DMS53 (cell line): ENCODE measurements at regions not wholly inside any gene's neighbourhood (a gene's known extent, or its start where the extent isn't known, plus 50 kb on each side); places are given as distances from the start of the nearest gene placed in this dataset.
A peak's percentile ranks its signal among the peaks of the same experiment; 100 is the strongest.

Source experiments
- DNase-seq: peaks from one replicate; lab custom pipeline; 2025; lab: John Stamatoyannopoulos, UW

DNA sequence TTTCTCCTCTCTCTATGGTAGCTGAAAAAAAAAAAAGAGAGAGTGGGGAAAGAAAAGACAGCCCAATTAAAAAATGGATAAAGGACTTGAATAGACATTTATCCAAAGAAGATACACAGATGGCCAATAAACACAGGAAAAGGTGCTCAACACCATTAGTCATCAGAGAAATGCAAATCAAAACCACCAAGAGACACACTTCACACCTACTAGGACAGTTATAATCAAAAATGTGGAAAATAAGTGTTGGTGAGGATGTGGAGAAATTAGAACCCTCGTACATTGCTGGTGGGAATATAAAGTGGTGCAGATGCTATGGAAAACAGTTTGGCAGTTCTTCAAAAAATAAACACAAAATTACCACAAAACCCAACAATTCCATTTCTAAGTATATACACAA, 172.4 kb upstream of the GRIN2B start:
- no peak for DNase-seq

GRCh38 chr12:14156606-14157005, 175.2 kb upstream of the GRIN2B start:
- DNase-seq, result no peak

GRCh38 chr12:14157088-14157747, 175.8 kb upstream of the GRIN2B start:
- no peak for DNase-seq

DNA sequence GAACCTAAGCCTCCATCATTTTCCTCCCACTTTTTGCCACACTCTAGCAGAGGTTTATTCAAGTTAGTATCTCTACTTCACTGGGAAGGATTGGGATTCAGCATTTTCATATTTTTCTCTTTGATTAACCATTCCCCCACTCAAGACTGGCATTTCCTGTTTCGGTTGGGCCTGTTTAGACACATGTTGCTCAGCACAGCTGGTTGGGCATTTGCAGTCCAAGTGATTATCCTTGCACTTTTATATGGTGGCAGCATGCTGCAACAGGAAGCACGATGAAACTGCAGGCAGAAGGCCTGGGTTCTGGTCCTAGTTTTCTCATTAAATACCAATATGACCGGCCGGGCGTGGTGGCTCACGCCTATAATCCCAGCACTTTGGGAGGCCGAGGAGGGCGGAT, 182.9 kb upstream of the GRIN2B start:
- DNase-seq, result no peak

GRCh38 chr12:14167005-14167628, 185.7 kb upstream of the GRIN2B start:
- DNase-seq, result peak; percentile 86

DNA sequence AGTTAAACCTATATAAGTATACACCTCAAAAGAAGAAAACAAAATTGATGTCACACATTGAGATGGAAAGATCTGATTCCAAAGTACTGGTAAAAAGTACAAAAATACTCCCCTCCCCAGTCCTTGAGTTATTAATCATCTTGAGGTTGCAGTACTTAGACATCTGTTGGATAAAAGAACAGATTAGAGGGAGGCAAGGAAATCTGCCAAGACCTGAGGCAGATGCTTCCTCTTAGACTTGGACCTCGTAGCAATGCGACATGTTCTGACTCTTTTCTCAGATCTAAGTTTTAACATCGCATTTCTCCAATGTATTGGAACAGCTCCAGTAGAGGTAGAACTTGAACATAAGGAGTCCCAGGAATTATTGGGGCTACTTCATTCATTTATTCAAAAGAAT, 187.9 kb upstream of the GRIN2B start:
- DNase-seq, result no peak

DNA sequence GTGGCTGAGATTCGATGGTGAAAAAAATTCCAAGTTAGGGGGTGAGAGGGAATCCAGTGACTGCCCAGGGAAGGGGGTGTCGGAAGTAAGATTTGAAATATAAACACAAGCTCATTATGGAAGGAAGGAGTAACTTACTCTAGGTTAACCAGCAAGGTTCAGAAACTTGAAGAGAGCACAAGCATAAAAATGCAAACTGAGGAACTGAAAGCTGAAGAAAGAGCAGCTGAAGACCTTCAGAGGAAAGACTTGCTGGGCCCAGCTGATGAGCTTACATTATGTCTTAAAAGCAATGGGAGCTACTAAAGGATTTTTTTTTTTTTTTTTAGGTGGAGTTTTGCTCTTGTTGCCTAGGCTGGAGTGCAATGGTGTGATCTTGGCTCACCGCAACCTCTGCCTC, 189.7 kb upstream of the GRIN2B start:
- no peak for DNase-seq

- no peak for DNase-seq
Measured at GRCh38 chr12:14175206-14175605, 190.3 kb upstream of the ATF7IP start.

DNA sequence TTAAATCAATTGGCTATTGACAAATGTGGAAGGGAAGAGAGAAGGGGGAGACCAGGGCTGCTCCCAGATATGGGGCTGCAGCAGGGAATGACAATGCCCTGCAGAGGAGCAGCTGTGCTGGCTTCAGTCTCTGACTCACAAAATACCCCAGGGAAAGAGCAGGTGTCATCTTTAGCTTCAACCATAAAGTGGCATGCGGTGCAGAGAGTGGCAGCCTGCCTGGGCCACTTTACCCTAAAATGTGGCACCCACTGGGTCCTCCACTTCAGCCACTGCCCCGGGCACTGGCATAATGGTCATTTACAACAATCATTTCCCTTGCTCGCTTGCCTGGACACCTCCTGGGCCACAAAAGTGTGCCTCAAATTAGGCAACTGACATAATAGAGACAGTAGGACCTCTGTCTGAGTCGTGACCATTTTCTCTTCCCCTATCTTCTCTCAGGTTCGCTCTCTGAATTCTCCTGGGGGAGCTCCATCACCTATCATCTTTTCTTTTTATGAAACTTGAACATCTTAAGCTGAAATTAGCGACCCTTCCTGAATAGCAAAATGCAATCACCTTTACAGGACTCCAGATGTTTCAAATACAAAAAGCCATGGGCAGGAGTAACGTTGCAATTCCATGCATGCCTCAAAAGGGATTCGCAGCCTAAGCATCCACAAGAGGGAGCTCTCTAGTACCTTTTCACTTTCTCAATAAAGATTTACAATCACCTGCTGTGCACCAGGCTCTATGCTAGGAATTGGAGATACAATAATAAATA, 179.9 kb upstream of the ATF7IP start:
- DNase-seq, result peak; percentile 92

- no peak for DNase-seq
Measured at GRCh38 chr12:14186193-14186502, 179.3 kb upstream of the ATF7IP start.

- no peak for DNase-seq
Measured at GRCh38 chr12:14187002-14187401, 178.5 kb upstream of the ATF7IP start.

GRCh38 chr12:14187966-14188365, 177.5 kb upstream of the ATF7IP start:
- DNase-seq, result no peak

- DNase-seq, result no peak
Measured at GRCh38 chr12:14188744-14189143, 176.7 kb upstream of the ATF7IP start.

- DNase-seq, result no peak
Measured at GRCh38 chr12:14190694-14191093, 174.8 kb upstream of the ATF7IP start.

DNA sequence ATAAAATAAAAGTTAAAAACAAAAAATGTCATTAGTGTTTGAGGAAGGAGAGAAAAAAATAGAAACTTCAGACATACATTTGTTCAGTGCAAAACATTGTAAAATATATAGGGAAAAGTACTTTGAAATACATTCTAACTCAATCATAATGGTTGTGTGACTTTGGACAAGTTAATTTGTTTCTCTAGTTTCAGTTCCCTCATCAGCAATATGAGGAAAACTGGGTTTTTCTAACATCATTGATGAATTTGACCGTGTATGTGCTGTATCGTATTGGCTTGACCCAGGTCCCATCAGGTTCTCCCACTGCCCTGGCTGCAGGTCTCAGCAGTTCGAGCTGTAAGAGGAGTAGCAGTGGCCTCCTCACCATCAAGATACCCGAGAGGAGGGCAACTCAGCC, 173.9 kb upstream of the ATF7IP start:
- no peak for DNase-seq

- DNase-seq, result no peak
Measured at GRCh38 chr12:14193639-14194038, 171.8 kb upstream of the ATF7IP start.

GRCh38 chr12:14194572-14194971, 170.9 kb upstream of the ATF7IP start:
- no peak for DNase-seq

DNA sequence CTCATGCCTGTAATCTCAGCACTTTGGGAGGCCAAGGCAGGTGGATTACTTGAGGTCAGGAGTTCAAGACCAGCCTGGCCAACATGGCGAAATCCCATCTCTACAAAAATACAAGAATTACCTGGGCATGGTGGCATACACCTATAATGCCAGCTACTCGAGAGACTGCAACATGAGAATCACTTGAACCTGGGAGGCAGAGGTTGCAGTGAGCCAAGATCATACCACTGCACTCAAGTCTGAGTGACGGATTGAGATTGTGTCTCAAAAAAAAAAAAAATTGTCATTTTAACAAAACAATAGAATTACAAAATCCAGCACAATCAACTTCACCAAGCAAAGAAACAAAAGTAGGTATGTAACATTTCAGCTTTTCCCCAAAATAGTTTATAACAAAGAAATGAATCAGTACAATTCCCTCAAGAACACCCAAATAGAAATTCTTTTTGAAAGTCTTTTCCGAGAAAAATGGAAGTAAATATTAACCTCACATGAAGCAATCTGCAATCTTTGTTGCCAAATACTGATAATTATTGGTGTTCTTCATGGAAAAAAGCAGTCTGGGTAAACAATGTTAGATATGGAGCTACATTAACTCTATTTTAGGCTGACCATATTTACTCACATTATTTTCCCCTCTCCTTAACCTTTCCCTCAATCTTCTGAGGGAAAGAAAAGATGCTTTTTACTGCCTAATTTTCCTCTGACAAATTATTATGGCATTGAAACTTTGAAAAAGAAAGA, 165.9 kb upstream of the ATF7IP start:
- no peak for DNase-seq

- DNase-seq, result no peak
Measured at GRCh38 chr12:14200598-14200997, 164.9 kb upstream of the ATF7IP start.

DNA sequence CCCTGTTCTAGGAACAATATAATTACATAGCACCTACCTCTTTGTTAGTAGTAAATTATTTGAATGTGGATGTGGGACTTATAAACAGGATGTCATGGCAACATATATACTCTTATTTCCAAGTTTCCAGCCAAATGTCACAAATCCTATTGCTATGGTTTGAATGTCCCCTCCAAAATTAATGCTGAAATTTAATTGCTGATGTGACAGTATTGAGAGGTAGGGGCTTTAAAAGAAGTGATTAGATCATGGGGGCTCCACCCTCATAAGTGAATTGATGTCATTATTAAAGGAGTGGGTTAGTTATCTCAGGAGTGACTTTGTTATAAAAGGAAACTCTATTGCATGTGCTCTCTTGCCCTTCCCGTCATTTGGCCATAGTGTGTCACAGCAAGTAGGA, 164.2 kb upstream of the ATF7IP start:
- no peak for DNase-seq

DNA sequence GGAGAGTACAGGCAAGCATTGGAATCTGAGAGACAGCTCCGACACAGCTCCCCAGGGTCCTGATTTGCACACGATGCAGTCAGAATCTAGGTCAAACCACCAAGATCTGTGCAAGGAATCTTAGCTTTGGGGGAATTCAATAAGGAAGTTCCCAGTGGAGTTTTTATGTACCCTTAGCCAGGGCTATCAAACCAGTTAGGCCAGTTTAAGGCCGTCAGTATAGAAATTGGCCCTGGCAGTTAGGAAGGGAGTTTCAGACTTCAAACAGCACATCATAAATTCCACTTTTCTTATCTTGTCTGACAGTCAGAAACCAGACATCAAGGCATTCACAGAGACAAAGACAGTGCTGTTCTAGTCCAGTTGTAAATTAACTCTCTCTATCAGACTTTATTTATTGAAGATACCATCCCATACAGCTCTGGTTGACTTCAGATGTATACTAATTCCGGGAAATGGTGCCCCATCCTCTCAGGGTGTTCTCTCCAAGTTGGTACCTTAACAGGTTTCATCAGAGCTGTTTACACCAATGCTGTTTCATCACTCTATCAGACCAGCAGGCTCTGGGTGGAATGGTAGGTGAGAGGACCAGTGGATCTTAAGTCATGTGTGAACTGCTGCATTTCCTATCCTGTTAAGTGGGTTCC, 157.5 kb upstream of the ATF7IP start:
- peak; percentile 94 for DNase-seq

DNA sequence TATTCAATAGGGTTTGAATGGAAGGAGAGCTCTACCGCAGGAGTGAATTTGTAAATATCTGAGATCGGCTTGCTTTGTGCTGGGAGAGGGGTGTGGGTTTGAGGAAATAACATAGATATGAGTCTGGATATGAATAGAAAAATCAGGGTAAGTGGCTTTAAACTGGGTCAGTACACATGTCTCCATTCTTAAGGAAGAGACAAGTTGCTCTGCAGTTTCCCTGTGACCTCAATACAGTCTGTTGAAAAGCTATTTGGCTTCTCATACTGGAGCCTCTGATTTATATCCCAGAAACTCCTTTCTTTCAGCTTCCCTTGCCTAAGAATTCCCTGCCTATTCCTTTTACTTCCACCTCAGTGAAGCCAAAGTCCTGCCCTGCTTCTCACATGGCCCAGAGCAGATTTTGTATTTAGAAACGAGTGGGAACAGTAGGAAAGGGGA, 153.5 kb upstream of the ATF7IP start:
- no peak for DNase-seq
